OCI-M2 (cell line): ENCODE measurements at regions not wholly inside any gene's neighbourhood (a gene's known extent, or its start where the extent isn't known, plus 50 kb on each side); places are given as distances from the start of the nearest gene placed in this dataset.
"Not testable (repeated sequence)": the region's sequence is repeated elsewhere in the genome, so short reads cannot be mapped to it uniquely, and the experiment has no call there.

Experiments
- DNase-seq: peaks from one replicate; lab custom pipeline; 2025; ENCODE audit not compliant: unreplicated experiment; lab: John Stamatoyannopoulos, UW

GRCh38 chr20:51927970-51928369 is 125.6 kb upstream of the SALL4 start:
- DNase-seq: not testable (repeated sequence)

- DNase-seq: no peak
Measured at GRCh38 chr20:51926670-51927305, 124.5 kb upstream of the SALL4 start.

- DNase-seq: no peak
Measured at GRCh38 chr20:51924509-51924908, 122.2 kb upstream of the SALL4 start.

- DNase-seq: no peak
Measured at GRCh38 chr20:51923633-51924032, 121.3 kb upstream of the SALL4 start.

GRCh38 chr20:51922812-51923211 is 120.5 kb upstream of the SALL4 start:
- DNase-seq: not testable (repeated sequence)

- DNase-seq: no peak
Measured at GRCh38 chr20:51918561-51918960, 116.2 kb upstream of the SALL4 start.

GRCh38 chr20:51917886-51918535 is 115.7 kb upstream of the SALL4 start:
- no peak for DNase-seq

- DNase-seq: no peak
Measured at GRCh38 chr20:51916244-51916643, 113.9 kb upstream of the SALL4 start.

GRCh38 chr20:51914758-51915157 is 112.4 kb upstream of the SALL4 start:
- no peak for DNase-seq

GRCh38 chr20:51910321-51911050 is 108.2 kb upstream of the SALL4 start:
- no peak for DNase-seq

- DNase-seq: no peak
Measured at GRCh38 chr20:51906679-51907078, 104.4 kb upstream of the SALL4 start.

GRCh38 chr20:51906049-51906448 is 103.7 kb upstream of the SALL4 start:
- no peak for DNase-seq

- no peak for DNase-seq
Measured at GRCh38 chr20:51902933-51903332, 100.6 kb upstream of the SALL4 start.

GRCh38 chr20:51900443-51900842 is 98.1 kb upstream of the SALL4 start:
- DNase-seq: no peak

GRCh38 chr20:51899674-51900073 is 97.4 kb upstream of the SALL4 start:
- DNase-seq: no peak

GRCh38 chr20:51898788-51899187 is 96.5 kb upstream of the SALL4 start:
- DNase-seq: no peak

- no peak for DNase-seq
Measured at GRCh38 chr20:51894619-51895018, 92.3 kb upstream of the SALL4 start.

- DNase-seq: no peak
Measured at GRCh38 chr20:51894201-51894600, 91.9 kb upstream of the SALL4 start.

GRCh38 chr20:51893723-51894122 is 91.4 kb upstream of the SALL4 start:
- no peak for DNase-seq

GRCh38 chr20:51890003-51890402 is 87.7 kb upstream of the SALL4 start:
- DNase-seq: no peak

- DNase-seq: no peak
Measured at GRCh38 chr20:51889466-51889865, 87.1 kb upstream of the SALL4 start.

- DNase-seq: no peak
Measured at GRCh38 chr20:51888291-51888690, 86.0 kb upstream of the SALL4 start.
